ENCODE measurements at regions not wholly inside any gene's neighbourhood (a gene's known extent, or its start where the extent isn't known, plus 50 kb on each side); places are given as distances from the start of the nearest gene placed in this dataset.

DNA sequence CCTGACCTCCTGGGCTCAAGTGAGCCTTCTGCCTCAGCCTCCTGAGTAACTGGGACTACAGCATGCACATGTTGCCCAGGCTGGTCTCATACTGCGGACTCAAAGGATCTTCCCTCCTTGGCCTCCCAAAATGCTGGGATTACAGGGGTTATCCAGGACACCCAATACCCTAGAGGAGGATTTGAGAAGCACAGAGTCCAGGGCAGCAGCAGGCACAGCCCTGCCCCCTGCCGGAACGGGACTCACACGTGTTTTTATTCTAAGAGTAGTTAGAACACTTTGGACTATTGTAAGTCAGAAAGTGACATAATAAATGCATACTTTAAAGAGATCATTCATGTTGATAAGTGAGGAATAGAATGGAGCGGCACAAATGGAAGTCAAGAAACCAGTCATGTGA lies 80.2 kb downstream of the C6orf118 start:
- TF ChIP-seq FOXK2 (IDR thresholded peaks at IDR 0.05) = no peak
- TF ChIP-seq TARDBP (IDR thresholded peaks at IDR 0.05) = no peak
- TF ChIP-seq HDGF (IDR thresholded peaks at IDR 0.05; ENCODE audit: borderline replicate concordance) = no peak
- TF ChIP-seq ELF4 (IDR thresholded peaks at IDR 0.05) = no peak
- no peak for TF ChIP-seq SP1 (IDR thresholded peaks at IDR 0.05)
- no peak for TF ChIP-seq ZNF384 (IDR thresholded peaks at IDR 0.05)
- no peak for TF ChIP-seq ARNT (IDR thresholded peaks at IDR 0.05)
- TF ChIP-seq SUZ12 (IDR thresholded peaks at IDR 0.05) = no peak
- no peak for TF ChIP-seq FOXA1 (IDR thresholded peaks at IDR 0.05)
- TF ChIP-seq, protein P1, sequence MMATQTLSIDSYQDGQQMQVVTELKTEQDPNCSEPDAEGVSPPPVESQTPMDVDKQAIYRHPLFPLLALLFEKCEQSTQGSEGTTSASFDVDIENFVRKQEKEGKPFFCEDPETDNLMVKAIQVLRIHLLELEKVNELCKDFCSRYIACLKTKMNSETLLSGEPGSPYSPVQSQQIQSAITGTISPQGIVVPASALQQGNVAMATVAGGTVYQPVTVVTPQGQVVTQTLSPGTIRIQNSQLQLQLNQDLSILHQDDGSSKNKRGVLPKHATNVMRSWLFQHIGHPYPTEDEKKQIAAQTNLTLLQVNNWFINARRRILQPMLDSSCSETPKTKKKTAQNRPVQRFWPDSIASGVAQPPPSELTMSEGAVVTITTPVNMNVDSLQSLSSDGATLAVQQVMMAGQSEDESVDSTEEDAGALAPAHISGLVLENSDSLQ (IDR thresholded peaks at IDR 0.05) = no peak
- TF ChIP-seq L3MBTL2 (conservative IDR thresholded peaks at IDR 0.05) = no peak
- no peak for TF ChIP-seq CTBP1 (IDR thresholded peaks at IDR 0.05; ENCODE audit: borderline replicate concordance)

All from HEK293T (cell line).